Hematopoietic multipotent progenitor cell treated with erythropoietin and hydrocortisone succinate and interleukin-3 and kit ligand, for 17 days (in vitro differentiated cells): ENCODE measurements at regions not wholly inside any gene's neighbourhood (a gene's known extent, or its start where the extent isn't known, plus 50 kb on each side); places are given as distances from the start of the nearest gene placed in this dataset.

Experiments used
- DNase-seq: peaks from one replicate; pipeline ENCODE4 v3.0.0-alpha.2; 2015; ENCODE audit warnings: low spot score

GRCh38 chr14:98233656-98234055 is 1038.3 kb downstream of the BCL11B start:
- DNase-seq = no peak

- no peak for DNase-seq
These were observed 1037.8 kb downstream of the BCL11B start for GRCh38 chr14:98234208-98234607.

- DNase-seq = no peak
These were observed 1035.7 kb downstream of the BCL11B start for GRCh38 chr14:98236314-98236713.

- DNase-seq = no peak
These were observed 1034.1 kb downstream of the BCL11B start for GRCh38 chr14:98237939-98238338.

GRCh38 chr14:98240376-98240775 is 1031.6 kb downstream of the BCL11B start:
- DNase-seq = no peak

- DNase-seq = no peak
These were observed 1029.1 kb downstream of the BCL11B start for GRCh38 chr14:98242903-98243302.

- DNase-seq = no peak
These were observed 1028.7 kb downstream of the BCL11B start for GRCh38 chr14:98243332-98243731.

GRCh38 chr14:98244162-98244948 is 1027.6 kb downstream of the BCL11B start:
- DNase-seq = no peak

GRCh38 chr14:98244966-98245569 is 1026.9 kb downstream of the BCL11B start:
- DNase-seq = no peak

GRCh38 chr14:98249057-98249456 is 1022.9 kb downstream of the BCL11B start:
- no peak for DNase-seq

GRCh38 chr14:98249476-98249875 is 1022.5 kb downstream of the BCL11B start:
- DNase-seq = no peak

GRCh38 chr14:98252820-98253219 is 1019.2 kb downstream of the BCL11B start:
- DNase-seq = no peak

GRCh38 chr14:98259881-98260280 is 1012.1 kb downstream of the BCL11B start:
- DNase-seq = no peak

- no peak for DNase-seq
These were observed 1009.4 kb downstream of the BCL11B start for GRCh38 chr14:98262566-98262965.

GRCh38 chr14:98269533-98269932 is 1002.5 kb downstream of the BCL11B start:
- DNase-seq = no peak

GRCh38 chr14:98270201-98270600 is 1001.8 kb downstream of the BCL11B start:
- DNase-seq = no peak

GRCh38 chr14:98274596-98274995 is 997.4 kb downstream of the BCL11B start:
- DNase-seq = no peak

GRCh38 chr14:98278800-98279199 is 993.2 kb downstream of the BCL11B start:
- no peak for DNase-seq

GRCh38 chr14:98280436-98280835 is 991.6 kb downstream of the BCL11B start:
- no peak for DNase-seq

GRCh38 chr14:98288825-98289224 is 983.2 kb downstream of the BCL11B start:
- DNase-seq = no peak

- no peak for DNase-seq
These were observed 981.4 kb downstream of the BCL11B start for GRCh38 chr14:98290596-98290995.

- DNase-seq = no peak
These were observed 979.8 kb downstream of the BCL11B start for GRCh38 chr14:98292191-98292590.

- no peak for DNase-seq
These were observed 978.4 kb downstream of the BCL11B start for GRCh38 chr14:98293576-98293975.

GRCh38 chr14:98296895-98297294 is 975.1 kb downstream of the BCL11B start:
- DNase-seq = no peak
